HG03460 (cell line): ENCODE measurements at regions not wholly inside any gene's neighbourhood (a gene's known extent, or its start where the extent isn't known, plus 50 kb on each side); places are given as distances from the start of the nearest gene placed in this dataset.

Experiments
- ATAC-seq: cut with Tn5 transposase; IDR thresholded peaks from one replicate; pipeline ENCODE4 v1.9.1; 2021; ENCODE audit not compliant: unreplicated experiment

DNA sequence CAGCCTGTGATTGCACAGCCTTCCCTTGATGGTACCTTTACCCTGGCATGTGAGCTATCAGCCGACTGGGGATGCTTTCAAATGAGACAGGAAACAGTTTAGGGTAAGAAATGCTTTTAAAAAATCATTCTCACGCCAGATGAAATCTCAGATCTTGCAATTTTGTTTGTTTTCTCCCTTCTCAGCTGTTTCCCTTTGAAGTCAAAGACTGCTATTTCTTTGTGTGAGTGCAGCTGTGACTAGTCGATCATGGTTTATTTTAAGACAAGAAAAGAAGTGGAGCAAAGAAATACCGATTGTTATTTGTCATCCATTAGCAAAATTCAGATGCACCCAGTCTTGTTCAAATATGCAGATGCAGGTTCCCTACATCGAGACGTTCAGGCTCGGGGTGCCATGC, 489.7 kb downstream of the QKI start:
- no peak for ATAC-seq

- ATAC-seq = no peak
Observed at GRCh38 chr6:163903541-163903940, 489.0 kb downstream of the QKI start.

DNA sequence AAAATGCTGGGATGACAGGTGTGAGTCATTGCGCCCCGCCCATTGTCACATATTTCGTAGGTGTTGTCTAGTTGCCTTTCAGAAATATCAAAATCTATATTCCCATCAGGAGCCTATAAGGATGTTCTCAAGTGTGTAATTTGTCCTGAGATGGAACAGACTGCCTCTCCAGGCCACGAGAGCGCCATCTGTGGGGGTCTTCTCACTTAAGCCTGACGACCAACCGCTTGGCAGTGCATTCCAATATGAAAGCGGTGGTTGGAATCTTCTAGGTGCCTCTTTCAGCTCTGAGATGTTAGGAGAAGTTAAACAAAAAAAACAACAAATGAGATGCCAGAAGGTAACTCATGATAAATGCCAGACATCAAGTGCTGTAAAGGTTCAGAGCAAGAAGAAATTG, 488.5 kb downstream of the QKI start:
- ATAC-seq = no peak

GRCh38 chr6:163901681-163902080, 487.2 kb downstream of the QKI start:
- ATAC-seq = no peak

DNA sequence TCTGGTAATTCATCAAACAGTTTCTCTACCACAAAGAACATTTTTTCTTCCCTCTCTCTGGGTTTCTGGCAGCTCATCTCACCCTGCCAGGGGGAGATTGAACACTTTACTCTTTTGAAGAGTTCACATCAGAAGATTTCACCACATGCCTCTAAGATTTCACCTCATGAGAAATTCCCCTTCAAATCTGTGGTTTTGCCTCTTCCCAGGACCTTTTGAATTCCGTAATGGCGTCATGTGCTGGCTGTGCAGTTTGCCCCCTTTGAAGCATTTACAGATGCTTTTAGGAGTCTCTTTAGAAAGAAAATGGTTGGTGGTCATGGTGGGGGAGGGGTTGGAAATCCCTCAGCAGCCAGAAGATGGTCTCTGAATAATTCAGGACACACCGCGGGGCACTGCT, 486.1 kb downstream of the QKI start:
- ATAC-seq = no peak

DNA sequence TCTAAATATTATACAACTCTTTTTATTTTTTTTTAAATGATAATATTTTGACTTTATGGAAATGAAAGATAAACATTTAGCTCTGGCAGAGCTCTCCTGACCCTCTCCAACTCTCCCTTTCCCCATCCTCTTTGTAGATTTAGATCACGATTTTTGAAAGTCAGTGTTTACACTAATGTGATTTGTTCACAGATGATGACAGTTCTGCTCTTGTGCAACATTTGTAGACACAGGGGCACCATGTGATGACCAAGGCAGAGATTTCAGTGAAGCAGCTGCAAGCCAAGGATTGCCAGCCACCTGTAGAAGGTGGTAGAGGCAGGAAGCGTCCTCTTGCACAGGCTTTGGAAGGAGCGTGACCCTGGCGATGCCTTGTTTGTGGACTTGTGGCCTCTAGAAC, 483.2 kb downstream of the QKI start:
- ATAC-seq = no peak

- ATAC-seq = no peak
Observed at GRCh38 chr6:163897030-163897429, 482.5 kb downstream of the QKI start.

GRCh38 chr6:163895162-163895561, 480.6 kb downstream of the QKI start:
- ATAC-seq = no peak

- no peak for ATAC-seq
Observed at GRCh38 chr6:163893609-163894189, 479.2 kb downstream of the QKI start.

- no peak for ATAC-seq
Observed at GRCh38 chr6:163892824-163893561, 478.5 kb downstream of the QKI start.

DNA sequence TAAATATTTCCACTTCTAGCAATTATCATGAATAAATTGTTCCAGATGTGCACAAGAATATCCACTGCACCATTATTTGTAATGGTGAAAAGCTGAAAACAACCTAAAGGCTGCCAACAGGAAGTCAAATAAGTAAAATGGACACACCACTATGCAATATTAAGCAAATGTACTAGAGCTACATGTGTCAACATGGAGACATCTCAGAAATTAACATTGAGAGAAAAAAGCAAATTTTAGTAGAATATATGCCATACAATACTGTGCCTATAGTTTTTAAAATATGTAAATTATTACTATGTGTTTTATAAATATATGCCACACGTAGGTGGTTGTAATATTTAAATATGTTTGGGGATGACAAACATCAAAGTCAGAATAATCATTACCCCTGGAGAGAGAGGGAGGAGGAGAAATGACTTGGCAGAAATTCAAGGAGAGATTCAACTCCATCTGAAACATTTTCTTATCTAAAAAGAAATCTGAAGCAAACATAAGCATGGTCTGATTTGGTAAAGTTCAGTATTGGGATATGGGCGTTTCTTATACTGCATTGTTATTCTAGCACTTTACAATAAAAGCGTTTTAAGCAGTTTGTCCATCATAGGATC, 475.5 kb downstream of the QKI start:
- no peak for ATAC-seq

DNA sequence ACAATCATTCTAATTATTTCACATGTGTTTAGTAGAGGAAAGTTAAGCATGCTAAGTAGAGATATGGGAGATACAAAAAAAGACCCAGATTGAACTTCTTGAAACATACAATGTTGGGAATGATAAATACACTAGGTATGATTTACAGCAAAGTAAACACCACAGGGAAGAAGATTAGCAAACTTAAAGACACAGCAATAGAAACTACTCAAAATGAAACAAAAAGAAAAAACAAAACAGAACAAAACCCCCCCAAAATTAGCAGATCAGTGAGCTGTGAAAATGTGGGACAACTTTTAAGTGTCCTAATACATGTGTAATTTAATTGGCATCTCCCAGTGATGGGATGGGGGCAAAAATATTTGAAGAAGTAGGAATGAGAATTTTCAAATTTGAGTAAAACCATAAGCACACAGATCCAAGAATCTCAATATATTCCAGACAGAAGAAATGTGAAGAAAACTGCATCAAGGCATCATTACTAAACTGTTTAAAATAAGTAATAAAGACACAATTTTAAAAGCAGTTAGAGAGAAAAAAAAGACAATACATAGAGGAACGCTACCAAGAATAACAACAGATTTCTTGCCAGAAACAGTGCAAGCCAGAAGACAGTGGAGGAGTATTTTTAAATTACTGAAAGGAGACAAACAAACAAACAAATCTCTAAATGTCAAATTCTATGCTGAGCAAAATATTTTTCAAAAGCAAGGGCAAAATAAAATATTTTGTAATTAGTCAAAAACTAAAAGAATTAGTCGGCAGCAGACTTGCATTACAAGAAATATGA, 473.7 kb downstream of the QKI start:
- no peak for ATAC-seq

DNA sequence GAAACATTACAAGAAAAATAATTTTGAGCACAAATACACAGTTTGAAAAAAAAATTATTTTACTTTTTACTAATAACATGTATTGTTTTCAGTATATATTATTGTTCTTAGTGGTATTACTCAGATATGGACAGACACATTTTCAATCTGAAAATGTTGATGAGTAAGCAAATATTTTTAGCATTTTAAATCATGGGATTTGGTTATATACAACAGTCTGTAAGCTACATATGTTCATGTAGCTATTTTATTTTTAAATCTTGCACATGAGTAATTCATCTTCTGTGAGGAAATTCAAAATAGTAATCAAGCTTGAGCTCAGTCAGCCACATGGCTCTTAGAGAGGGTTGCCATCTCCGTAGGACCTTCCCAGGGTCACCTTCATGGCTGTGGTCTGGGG, 471.9 kb downstream of the QKI start:
- ATAC-seq = no peak

GRCh38 chr6:163883984-163884383, 469.5 kb downstream of the QKI start:
- ATAC-seq = no peak

GRCh38 chr6:163878698-163879097, 464.2 kb downstream of the QKI start:
- ATAC-seq = no peak

DNA sequence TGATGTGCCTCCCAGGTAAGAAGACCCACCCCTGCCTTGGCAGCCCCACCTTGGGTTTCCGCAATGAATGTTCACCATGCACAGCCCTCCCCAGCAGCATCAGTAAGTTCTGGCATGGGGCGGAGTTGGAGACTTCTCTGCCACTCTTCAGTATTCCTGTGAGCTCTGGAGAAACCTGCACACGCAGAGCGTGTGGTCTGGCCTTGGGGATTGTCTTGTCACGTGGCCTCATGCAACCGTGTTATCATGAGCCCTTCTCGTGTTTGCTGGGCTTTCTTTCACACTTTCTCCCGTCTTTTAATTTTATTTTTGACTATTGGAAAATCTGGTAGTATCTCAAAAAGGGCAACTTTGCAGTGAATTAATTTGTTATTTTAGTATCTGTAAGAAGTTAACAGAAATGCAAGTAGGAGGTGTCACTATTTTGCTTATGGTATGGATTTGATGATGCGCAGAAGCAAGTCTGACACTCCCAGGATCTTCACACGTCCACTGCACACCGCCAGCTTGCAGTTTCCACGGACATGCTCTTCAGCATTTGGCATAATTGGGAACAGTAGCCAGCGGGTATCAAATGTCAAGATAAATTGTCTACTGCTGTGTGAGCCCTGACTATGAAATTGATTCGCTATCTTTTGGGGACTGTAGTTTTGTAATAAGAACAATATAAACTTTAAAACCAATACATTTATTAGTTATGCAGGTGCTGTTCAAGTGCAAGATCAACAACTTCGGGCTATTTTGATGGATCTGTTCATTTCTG, 463.5 kb downstream of the QKI start:
- no peak for ATAC-seq

DNA sequence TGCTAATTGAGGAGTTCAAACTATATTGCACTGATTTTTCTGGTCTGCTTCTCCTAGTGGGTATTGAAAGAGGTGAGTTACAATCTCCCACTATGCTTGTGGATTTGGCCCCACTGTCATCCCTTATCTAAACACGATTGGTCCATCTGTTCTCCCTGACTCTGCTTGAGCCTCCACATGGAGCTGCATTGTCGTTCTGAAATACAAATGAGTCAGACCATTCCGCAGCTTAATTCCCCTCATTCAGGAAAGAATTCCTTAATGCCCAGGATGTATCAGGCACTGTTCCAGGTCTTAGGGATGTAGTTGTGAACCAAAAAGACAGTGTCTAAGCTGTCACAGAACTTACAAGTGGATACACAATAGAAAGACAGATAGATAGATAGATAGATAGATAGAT, 461.9 kb downstream of the QKI start:
- ATAC-seq = no peak

DNA sequence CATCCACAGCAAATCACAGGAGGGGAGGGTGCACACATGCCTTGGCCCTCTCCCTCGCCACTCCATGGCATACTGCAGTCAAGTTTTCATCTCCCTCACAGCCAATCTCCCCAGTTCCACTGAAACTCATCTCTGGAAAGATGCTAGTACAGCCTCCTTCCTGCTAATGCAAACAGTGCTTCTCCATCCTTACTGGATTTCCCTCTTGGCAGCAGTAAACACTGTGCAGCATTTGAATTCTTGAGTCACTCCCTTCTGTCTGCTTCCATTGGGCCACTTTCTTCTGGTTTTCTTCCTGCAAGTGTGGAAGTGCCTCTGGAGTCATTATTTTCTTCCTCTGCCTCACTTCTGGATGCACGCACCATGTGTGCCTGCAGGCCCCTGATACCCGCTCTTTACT, 460.3 kb downstream of the QKI start:
- ATAC-seq = no peak

GRCh38 chr6:163872335-163872734, 457.8 kb downstream of the QKI start:
- ATAC-seq = no peak

GRCh38 chr6:163871616-163872015, 457.1 kb downstream of the QKI start:
- ATAC-seq = no peak
